AG09319 (cell line): ENCODE measurements at regions not wholly inside any gene's neighbourhood (a gene's known extent, or its start where the extent isn't known, plus 50 kb on each side); places are given as distances from the start of the nearest gene placed in this dataset.
"Not testable (repeated sequence)": the region's sequence is repeated elsewhere in the genome, so short reads cannot be mapped to it uniquely, and the experiment has no call there.

Source experiments
- DNase-seq: peaks from one replicate; pipeline ENCODE4 v3.0.0-alpha.2; 2010; ENCODE audit warnings: low read depth; ENCODE audit errors: extremely low read depth
- CTCF ChIP-seq: IDR thresholded peaks from 2 replicates; pipeline ENCODE4 v1.5.1; 2011; ENCODE audit warnings: low read depth, mild to moderate bottlenecking, inconsistent platforms, low read length, moderate library complexity

GRCh38 chr6:112475083-112475482 is 128.0 kb downstream of the RFPL4B start:
- TF ChIP-seq CTCF, result no peak
- no peak for DNase-seq

GRCh38 chr6:112477125-112477524 is 130.0 kb downstream of the RFPL4B start:
- DNase-seq, result no peak
- no peak for TF ChIP-seq CTCF

- TF ChIP-seq CTCF, result no peak
- DNase-seq, result no peak
These were observed 130.9 kb downstream of the RFPL4B start for GRCh38 chr6:112478036-112478435.

- not testable (repeated sequence) for DNase-seq
These were observed 132.8 kb downstream of the RFPL4B start for GRCh38 chr6:112479975-112480374.

GRCh38 chr6:112480553-112480952 is 133.4 kb downstream of the RFPL4B start:
- TF ChIP-seq CTCF, result no peak
- DNase-seq, result no peak

GRCh38 chr6:112481211-112481610 is 134.1 kb downstream of the RFPL4B start:
- TF ChIP-seq CTCF, result no peak

GRCh38 chr6:112482373-112482772 is 135.2 kb downstream of the RFPL4B start:
- TF ChIP-seq CTCF, result no peak
- no peak for DNase-seq

More at GRCh38 chr6:112481211-112481610, 134.1 kb downstream of the RFPL4B start:
- DNase-seq, result no peak

- no peak for TF ChIP-seq CTCF
- DNase-seq, result no peak
These were observed 138.1 kb downstream of the RFPL4B start for GRCh38 chr6:112485120-112485826.
